Esophagus mucosa (tissue), 1 donor: ENCODE measurements at regions not wholly inside any gene's neighbourhood (a gene's known extent, or its start where the extent isn't known, plus 50 kb on each side); places are given as distances from the start of the nearest gene placed in this dataset.

Experiments
- ATAC-seq: fragments of 200-7000 bp; cut with Tn5 transposase; one replicate; pipeline ENCODE4 v1.9.1; 2020
- donor health status: DM: yes; HTN: yes; CAD: no.

DNA sequence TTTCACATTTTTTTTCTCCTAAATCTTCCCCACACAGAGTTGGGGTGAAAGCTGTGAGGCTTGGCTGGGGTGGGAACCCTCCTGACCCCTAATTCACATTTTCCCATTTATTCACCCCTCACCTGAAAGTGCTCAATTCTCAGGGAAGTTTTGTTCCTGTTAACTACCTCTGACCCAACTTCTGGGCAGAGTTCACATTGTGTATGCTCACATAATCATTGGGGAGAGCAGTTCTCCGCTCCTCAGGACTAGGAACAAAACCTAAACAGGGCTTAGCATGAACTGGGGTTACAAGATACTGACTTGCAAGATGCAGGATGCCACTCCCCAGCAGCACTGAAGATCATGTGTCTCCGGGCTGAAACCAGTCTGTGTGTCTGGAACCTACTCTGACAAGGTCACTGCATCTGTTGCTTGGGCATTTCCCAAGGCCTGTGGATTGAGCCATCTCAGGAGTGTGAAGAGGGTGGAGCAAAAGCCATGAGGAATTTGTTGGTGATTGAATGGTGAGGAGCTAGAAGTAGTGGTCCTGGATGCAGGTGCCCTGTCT lies 258.1 kb upstream of the IGFBP3 start:
- ATAC-seq, result no peak

- ATAC-seq, result no peak
Observed at GRCh38 chr7:46178661-46179060, 257.6 kb upstream of the IGFBP3 start.

GRCh38 chr7:46177821-46178220 lies 256.7 kb upstream of the IGFBP3 start:
- no peak for ATAC-seq

DNA sequence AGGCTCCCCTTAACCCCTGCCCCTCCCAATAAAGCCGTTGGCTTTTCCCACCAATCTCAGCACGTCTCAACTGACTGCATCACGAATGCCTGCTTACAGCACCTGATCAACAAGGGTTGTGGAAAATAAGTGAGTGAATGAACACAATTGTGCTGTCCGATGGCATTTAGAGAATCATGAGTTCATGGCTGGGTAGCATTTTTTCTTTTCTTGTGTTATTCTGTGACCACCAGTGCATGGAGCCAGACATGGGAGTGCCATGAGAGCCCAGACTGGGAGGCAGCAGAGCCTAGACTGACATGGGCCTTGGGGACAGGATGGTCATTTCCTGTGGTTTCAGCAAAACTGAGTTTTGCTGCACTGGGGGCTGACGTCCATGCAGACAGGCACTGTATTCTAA lies 254.1 kb upstream of the IGFBP3 start:
- no peak for ATAC-seq

GRCh38 chr7:46174196-46174580 lies 253.1 kb upstream of the IGFBP3 start:
- no peak for ATAC-seq

DNA sequence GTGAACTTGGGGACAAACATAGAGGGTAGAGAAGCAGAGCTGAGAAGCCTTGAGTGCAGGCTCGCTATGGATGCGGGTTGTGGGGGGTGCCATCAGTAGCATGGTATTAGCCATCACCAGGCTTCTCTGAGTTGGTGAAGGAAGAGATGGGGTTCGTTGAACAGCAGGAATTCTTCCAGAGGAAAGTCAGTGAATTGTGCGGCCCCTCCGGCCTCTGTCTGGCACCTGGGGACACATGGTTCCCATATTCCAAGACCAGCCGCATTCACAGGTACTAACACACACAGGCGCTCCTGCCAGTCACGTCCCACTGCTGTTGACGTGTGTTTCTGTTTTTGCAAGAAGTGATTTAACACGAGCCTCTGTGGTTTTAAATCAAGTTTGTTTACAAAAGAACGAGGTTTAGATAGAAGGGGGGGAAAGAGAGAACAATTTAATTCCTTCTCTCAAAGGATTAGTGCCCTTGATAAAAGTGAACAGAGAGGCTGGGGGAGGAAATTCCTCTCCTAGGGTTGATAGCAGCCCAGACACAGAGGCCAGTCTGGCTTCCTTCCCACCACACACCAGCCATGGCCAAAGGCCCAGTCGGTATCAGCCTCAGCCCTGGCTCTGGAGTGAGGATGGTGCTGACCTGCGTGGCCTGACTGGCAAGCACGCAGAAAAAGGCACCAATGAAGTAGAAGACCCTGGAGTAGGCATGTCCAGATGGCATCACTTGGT lies 252.6 kb upstream of the IGFBP3 start:
- ATAC-seq, result no peak

GRCh38 chr7:46170792-46171191 lies 249.7 kb upstream of the IGFBP3 start:
- ATAC-seq, result no peak

DNA sequence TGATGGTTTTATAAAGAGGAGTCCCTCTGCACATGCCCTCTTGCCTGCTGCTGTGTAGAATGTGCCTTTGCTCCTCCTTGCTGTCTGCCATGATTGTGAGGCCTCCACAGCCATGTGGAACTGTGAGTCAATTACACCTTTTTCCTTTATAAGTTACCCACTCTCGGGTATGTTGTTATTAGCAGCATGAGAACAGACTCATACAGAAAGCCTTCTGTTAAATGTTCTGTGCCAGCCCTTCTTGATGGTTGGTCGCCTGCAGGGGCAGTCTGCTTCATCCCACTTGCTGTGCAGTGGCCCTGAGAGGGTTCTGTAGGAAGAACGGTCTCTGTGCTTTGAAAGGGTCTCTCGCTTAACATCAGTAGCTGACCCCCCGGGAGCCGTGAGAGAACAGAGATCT lies 248.9 kb upstream of the IGFBP3 start:
- ATAC-seq, result no peak

DNA sequence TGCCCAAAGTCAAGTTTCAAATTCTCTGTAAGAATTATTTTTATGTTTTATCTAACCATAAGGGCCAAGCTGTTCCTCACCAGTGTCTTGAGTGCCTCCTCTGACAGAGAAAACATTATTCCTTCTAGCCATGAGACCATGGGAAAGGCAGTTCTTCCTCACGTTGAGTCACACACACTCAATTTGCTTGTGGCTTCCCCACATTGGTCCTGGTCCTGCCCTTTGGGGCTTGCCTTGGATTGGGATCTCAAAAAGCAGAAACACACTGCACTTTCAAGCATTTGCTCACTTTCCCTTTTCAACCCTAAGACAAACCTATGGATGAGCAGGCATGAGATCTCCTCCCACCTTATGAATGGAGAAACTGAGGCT lies 248.3 kb upstream of the IGFBP3 start:
- ATAC-seq, result no peak

DNA sequence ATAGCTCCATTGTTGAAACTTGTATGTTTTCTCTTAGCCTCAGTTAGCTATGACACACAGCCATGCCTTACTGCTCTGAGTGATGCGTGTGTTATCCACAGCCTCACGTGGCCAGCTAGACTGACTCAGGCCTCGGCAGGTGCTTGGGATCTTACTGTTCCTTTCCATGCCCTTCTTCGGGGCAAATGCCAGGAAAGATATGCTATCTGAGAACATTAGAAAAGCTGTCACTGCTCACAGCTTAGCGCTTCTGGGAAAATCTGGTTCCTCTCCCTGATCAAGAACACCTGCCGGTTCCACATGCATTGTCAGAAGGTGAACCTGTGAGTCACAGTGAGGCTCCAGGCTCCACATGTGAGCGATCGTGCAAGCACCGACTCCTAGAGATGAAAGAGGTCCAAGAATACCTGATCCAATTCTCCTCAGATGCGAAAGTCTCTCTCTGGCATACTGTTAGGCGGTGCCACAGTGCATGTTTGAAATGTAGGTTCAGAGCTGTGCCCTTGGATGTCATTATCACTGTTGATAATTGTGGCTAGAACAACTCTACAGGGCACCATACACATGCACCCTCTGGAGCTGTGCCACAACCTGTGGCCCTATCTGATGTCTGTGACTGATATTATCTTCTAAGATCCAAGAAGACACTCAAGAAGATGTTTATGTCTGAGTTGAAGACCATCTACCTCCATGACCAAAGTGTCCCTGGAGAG lies 247.8 kb upstream of the IGFBP3 start:
- peak; percentile 91 for ATAC-seq

- no peak for ATAC-seq
Observed at GRCh38 chr7:46168231-46168630, 247.2 kb upstream of the IGFBP3 start.

GRCh38 chr7:46165276-46165675 lies 244.2 kb upstream of the IGFBP3 start:
- ATAC-seq, result no peak

GRCh38 chr7:46164629-46165028 lies 243.6 kb upstream of the IGFBP3 start:
- ATAC-seq, result no peak

DNA sequence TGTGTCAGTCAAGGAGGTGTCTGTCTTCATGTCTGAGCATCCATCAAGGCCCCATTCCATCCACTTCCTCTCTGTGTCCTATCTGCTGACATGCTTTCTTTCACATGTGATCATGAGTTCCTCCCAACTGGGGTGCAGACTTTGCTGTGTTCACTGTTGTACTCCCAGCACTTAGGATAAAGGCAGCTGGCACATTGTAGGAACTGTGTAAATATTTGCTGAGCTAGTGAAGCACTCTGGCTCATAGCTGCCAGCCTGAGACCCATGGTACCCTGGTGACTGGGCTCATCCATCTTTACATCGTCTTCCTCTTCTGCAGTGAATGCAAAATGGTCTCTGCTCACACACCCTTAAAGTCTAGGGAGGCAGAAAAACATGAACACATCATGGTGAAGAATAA lies 242.2 kb upstream of the IGFBP3 start:
- no peak for ATAC-seq

DNA sequence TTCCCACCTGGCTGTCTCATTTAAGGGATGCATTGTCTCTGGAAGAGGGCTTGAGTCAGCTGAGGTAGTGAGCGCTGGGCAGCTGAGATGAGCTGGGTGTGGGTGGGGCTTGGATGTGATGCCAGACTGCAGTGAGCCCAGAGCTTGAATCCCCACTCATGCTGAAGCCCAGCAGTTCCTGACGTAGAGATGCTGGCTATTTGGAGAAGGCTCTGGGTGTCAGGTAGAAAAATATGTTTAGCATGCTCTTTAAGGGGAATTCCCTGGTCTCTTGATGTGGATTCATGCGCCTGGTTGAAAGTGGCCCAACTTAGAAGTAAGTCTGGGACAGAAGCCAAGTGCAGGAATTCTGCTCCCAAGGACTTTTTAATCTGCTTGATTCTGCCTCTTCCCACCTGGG lies 241.5 kb upstream of the IGFBP3 start:
- ATAC-seq, result no peak

DNA sequence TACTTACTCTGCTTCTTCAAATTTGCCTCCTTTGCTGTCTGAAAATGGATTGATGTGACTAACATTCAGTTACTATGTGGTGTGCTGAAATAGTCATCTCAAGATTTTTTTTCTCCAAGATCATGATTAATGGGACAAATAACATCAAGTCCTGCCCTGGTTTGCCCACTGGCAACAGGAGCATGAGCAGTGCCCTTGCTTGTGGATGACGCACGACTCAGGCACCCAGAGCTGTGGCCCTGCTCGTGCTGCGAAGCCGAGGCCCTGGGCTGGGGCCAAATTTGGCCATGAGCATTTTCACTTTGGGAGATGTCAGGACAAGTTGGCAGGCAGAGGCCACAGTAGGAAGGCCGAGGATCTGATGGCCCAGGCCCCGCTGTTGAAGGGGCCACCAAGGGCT lies 239.8 kb upstream of the IGFBP3 start:
- peak; percentile 75 for ATAC-seq

DNA sequence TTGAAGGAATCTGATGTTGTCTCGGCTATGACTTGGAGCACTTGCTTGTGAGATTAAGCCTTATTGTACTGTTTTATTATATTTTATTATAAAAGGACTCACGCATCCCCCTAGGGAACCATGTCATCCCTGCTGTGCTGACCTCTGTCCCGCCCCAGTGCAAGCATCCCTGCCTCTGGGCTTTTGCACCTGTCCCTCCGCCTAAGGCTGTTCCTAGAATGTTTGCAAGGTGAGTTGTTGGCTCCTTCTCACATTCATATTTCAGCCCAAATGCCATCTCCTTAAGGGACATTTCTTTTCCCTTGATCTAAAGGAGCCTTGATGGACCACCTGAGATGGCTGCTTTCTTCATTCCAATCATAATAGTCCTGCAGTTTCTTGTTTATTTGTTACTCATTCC lies 236.9 kb upstream of the IGFBP3 start:
- ATAC-seq, result no peak

DNA sequence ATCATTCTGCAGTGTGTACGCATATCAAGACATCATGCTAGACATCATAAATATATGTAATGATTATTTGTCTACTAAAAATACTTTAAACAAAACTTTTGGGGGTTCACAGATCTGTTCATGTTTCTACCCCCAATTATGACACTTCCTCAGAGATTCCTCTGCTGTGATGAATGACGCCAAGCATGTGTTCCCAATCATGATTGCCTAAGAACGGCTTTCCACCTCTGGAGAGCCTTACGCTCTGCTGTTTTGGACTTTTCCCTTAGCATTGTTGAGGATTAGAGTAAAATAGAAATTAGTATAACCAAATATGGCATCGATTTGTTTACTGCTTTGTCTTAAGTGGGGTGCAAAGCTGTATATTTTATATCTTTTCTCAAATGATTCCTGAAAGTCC lies 236.3 kb upstream of the IGFBP3 start:
- no peak for ATAC-seq

GRCh38 chr7:46156853-46157252 lies 235.8 kb upstream of the IGFBP3 start:
- ATAC-seq, result no peak

DNA sequence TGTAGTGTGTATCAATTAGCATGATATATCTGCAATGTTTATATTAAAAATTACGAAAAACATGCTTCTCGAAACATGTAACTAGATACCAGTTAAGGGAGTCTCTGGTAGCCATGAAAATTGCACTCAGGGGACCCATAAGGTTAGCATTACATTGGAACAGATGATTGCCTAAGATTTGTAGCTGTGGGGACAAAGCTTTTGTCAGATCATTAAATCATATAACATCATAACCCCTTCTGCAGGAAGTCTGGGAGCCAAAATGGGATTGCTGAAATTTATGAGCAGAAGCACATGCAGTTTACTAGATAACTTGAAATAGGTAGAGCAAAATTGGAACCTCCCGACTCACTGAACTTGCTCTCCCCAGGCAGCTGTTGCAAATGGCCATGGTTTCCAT lies 235.0 kb upstream of the IGFBP3 start:
- ATAC-seq, result no peak

- ATAC-seq, result no peak
Observed at GRCh38 chr7:46155367-46155766, 234.3 kb upstream of the IGFBP3 start.

GRCh38 chr7:46153951-46154787 lies 233.1 kb upstream of the IGFBP3 start:
- peak; percentile 78 for ATAC-seq

DNA sequence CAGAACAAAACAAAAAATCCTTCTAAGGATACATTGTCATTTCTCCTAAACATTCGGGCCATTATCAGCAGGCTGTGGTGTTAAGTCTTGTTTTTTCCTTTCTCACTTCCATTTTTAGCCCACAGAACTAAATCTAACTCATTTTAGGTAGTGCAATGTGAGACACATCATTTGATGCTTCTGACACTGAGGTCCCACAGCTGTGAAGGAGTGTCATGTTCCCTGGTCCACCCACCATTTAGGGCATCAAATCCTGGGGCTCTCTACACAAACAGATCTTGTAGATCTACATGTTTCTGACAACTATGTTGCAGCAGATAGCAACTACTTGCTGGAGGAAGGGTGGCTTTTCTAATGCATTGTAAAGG lies 232.5 kb upstream of the IGFBP3 start:
- no peak for ATAC-seq

DNA sequence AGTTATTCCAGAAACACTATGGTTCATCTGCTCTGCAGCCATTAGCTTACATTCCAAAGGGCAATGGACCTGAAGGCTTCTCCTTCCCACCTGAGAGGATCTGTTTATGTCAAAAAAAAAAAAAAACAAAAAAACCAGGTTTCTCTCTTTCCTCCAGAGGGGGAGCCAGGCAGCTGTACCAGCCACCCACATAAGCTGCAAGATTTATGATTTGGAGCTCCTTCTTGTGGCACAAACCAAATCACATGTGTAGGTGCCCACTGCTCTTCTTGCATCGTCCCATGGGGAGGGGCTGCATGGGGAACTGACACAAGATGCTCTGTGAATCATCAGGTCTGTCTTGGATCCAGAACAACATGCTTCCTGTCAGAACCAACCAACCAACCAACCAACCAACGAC lies 231.6 kb upstream of the IGFBP3 start:
- ATAC-seq, result no peak
